Activated T-cell treated with anti-CD3 and anti-CD28 coated beads for 24 hours (primary cell): ENCODE measurements at regions not wholly inside any gene's neighbourhood (a gene's known extent, or its start where the extent isn't known, plus 50 kb on each side); places are given as distances from the start of the nearest gene placed in this dataset.
"Not testable (repeated sequence)": the region's sequence is repeated elsewhere in the genome, so short reads cannot be mapped to it uniquely, and the experiment has no call there.

ENCODE experiments used
- DNase-seq: peaks from one replicate; pipeline ENCODE4 v3.0.0-alpha.2; 2020; ENCODE audit warnings: low read depth

- DNase-seq = no peak
Observed at GRCh38 chr10:44567471-44567870, 182.6 kb upstream of the CXCL12 start.

- no peak for DNase-seq
Observed at GRCh38 chr10:44569193-44570091, 184.5 kb upstream of the CXCL12 start.

DNA sequence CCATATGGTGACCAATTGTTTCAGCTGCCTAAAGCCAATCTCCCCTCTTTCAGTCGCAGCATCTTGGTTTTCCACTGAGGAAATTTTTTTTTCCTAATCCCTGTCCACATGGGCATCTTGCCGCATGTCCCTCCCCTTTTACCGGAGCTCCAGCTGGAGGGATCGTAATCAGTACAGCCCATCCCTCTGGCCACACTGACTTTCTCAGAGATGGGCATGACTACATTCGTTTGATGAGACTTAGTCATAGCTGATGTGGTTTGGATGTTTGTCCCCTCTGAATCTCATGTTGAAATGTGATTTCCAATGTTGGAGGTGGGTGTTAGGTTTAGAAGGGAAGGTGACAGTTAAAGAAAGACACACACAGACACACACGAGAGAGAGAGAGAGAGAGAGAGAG, 186.8 kb upstream of the CXCL12 start:
- no peak for DNase-seq

DNA sequence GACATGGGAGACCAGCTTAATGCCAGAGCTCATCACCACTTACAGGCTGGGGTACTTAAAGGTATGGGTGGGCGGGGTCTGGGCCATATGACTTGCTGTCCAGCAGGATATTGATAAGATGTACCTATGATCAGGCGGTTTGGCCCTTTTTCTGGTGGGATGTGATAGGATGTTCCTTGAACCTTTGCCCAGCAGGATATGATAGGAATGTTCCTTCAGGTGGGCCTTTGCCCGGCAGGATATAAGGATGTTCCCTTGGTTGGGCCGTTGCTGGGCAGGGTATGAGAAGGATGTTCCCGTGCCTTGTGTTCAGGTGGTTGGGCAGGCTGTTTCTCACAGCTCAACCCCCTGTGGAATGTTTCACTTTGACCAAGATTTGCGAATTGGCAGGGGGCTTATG, 187.2 kb upstream of the CXCL12 start:
- DNase-seq = no peak

DNA sequence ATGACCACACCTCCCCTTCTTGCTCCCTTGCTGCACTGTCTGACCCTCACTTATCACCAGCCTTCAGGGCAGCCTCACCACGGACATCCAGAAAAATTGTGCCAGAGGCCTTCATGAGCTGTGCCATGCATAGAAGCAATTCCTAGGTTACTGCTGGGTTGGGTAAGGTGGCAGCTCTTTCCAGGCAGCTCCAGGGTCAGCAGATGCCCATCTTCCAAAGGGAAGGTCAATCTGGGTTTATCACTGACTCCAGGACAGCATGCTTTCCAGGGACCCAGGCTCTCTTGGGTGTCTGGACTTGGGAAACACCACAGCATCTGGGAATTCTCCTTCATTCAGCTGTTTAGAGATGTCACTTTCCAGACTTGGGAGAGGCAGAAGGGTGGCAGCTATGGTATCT, 188.9 kb upstream of the CXCL12 start:
- DNase-seq = no peak

GRCh38 chr10:44574596-44575480, 189.9 kb upstream of the CXCL12 start:
- no peak for DNase-seq

DNA sequence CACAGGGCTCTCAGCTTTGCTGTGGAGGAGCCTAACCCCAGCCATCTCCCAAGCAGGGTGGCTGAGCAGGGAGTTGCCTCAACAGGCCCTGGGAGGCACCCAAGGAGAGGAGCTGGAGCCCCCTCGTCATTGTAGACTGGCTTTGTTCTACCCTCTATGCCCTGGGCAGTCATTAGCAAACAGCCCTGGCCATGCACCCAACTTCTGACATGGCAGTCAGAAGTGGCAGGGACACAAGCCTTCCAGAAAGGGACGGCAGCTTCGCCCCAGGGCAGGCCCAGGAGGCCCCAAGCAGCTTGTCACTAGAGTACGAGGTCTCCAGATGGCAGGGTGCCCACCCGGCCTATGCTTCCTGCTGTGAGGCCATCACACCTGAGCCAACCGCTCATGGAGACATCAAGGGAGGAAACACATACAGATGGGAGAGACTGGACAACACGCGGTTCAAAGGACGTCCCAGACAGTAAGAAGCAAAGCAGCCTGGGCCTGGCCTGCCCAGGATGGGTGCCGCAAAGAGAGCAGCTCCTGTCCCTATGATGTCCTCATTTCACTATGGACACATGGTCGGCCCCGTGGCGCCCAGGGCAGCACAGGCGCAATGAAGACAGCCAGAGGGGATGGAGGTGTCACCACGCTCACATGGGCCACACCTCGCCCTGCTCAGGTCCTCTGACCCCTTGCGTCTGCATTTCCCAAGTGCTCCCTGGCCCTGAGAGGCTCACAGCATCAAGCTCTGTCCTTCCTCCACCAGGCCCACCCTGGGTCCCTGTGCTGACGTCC, 190.9 kb upstream of the CXCL12 start:
- no peak for DNase-seq

GRCh38 chr10:44576702-44577191, 191.8 kb upstream of the CXCL12 start:
- no peak for DNase-seq

GRCh38 chr10:44577533-44577932, 192.6 kb upstream of the CXCL12 start:
- DNase-seq = no peak

DNA sequence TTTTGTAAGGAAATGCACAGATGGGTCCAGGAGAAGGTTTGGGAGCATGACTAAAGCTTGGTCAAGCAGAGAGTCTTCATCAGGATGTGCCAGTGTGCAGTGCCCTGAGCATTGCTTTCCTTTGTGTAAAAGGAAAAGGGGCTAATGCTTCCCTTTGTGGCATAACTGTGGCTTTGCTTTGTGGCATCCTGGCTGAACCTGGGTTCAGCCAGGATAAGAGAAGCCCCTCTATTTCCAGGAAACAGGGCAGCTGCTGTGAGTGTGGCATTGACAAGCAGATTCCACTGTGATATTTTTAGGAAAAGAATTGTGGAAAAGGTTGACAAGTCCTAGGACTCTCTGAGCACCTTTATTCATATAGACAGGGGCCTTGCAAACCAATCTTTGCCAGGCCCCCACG, 193.4 kb upstream of the CXCL12 start:
- no peak for DNase-seq

DNA sequence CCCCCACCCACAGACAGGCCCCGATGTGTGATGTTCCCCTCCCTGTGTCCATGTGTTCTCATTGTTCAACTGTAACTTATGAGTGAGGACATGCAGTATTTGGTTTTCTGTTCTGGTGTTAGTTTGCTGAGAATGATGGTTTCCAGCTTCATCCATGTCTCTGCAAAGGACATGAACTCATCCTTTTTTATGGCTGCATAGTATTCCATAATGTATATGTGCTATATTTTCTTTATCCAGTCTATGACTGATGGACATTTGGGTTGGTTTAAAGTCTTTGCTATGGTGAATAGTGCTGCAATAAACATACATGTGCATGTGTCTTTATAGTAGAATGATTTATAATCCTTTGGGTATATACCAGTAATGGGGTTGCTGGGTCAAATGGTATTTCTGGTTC, 194.1 kb upstream of the CXCL12 start:
- DNase-seq = not testable (repeated sequence)

DNA sequence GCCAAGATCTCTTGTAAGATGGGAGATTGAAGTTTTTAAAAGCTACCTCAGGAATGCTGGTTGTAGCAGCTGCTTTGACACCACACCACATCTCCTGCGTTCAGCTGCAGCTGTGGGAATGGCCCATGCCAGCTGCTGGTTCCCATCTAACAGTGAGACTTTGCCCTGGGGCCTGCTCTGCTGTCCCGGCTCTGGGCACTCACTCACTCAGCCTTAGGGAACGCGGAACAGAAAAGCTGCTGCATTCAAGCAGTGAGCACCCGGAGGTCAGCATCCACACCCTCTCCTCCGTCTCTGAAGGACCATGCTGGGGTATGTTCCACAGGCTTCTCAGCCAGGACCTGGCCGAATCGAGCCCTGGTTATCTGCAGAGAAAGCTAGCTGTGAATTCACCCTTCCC, 197.1 kb upstream of the CXCL12 start:
- DNase-seq = no peak

GRCh38 chr10:44587488-44588318, 202.8 kb upstream of the CXCL12 start:
- DNase-seq = no peak

DNA sequence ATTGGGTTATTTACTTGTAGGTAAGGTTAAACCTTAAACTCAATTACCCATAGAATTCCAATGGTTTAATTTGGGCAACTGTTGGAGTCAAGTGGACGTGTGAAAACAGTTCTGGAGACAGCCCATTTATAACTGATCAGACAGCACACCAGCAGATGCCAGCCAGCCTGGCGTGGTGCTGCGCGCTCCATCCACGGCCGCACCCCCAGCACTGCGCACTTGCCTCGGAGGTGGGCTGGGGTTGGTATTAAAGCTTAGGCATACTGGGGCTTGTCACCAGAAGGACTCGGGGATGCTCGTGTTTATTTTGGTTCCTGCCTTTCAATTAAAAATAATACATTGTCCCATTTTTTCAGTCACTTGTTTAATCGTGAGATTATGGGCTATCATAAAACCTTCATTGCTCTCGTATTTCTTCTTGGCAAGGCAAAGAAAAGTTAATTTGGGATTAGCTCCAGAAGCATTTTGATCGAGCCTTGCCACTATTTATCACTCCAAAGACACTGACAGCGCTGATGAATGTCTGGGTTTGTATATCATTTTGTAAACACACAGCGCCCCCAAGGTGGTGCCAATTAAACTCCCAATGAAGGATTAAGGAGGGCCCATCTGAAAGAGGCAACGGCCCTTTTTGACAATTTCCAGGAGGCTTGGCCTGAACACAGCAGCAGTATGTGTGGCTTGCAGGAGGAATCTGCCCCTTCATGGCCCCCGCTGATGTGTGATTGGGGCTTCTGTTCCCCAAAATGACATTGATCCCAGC, 204.5 kb upstream of the CXCL12 start:
- DNase-seq = no peak

GRCh38 chr10:44589944-44590449, 205.1 kb upstream of the CXCL12 start:
- DNase-seq = no peak

DNA sequence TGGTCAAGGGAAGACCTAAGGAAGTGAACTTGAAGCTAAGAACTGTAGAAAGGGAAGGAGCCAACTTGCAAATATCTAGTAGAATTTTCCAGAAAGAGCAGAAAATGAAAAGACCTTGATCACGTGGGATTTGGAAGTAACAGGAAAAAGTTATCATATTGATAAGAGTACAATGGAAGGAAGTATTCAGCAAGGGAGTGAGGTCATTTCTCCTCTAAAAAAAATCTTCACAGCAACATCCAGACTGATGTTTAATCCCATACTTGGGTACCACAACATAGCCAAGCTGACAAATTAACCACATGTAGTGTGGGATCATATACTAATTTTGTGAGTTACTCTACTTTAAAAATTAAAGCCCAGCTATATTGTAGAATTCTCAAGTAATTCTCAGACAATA, 207.0 kb upstream of the CXCL12 start:
- DNase-seq = no peak

GRCh38 chr10:44593952-44594351, 209.1 kb upstream of the CXCL12 start:
- no peak for DNase-seq

GRCh38 chr10:44607116-44607515, 222.2 kb upstream of the CXCL12 start:
- DNase-seq = no peak

DNA sequence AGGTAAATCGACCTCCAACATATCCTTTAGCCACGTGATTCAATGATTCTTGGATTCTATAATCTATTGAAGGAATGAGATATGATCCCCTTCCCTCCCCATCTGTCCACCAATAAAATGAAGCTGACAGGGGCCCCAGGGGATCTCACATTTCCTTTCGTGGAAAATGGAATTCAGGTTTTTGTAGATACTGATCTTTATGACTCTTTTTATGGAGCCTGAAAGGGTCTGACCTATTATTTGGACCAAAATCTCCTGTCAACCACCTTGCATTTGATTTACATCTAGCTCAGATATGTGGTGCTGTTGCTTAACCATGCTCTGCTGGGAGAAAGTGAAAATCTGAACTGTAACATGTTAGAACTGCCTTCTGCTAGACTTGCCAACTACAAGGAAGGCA, 234.0 kb upstream of the CXCL12 start:
- no peak for DNase-seq

- DNase-seq = no peak
Observed at GRCh38 chr10:44619521-44619920, 234.6 kb upstream of the CXCL12 start.
